ENCODE measurements at regions not wholly inside any gene's neighbourhood (a gene's known extent, or its start where the extent isn't known, plus 50 kb on each side); places are given as distances from the start of the nearest gene placed in this dataset.

DNA sequence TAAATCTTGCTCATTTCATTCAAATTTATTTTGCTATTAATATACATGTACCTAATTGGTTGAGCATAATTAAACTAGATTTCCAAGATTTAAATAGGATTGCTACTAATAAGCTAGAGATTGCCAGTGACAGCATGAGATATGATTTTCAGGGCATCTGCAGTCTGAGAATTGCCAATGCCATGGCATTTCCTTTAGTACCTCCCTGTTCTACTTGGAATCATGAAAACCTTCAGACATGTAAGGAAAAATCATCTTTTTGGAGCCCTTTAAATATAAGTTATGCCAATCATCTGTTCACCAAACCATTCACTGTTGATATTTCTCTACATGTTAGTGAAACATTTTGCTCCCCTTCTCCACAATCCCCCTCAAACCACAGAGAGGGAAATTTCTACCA lies 691.4 kb downstream of the DNAH5 start:
- TF ChIP-seq ESRRG (CRISPR knock-in tag; IDR thresholded peaks at IDR 0.05) (no peak), ZFP3 (CRISPR knock-in tag; IDR thresholded peaks at IDR 0.05) (no peak)
- TF ChIP-seq, protein P1, sequence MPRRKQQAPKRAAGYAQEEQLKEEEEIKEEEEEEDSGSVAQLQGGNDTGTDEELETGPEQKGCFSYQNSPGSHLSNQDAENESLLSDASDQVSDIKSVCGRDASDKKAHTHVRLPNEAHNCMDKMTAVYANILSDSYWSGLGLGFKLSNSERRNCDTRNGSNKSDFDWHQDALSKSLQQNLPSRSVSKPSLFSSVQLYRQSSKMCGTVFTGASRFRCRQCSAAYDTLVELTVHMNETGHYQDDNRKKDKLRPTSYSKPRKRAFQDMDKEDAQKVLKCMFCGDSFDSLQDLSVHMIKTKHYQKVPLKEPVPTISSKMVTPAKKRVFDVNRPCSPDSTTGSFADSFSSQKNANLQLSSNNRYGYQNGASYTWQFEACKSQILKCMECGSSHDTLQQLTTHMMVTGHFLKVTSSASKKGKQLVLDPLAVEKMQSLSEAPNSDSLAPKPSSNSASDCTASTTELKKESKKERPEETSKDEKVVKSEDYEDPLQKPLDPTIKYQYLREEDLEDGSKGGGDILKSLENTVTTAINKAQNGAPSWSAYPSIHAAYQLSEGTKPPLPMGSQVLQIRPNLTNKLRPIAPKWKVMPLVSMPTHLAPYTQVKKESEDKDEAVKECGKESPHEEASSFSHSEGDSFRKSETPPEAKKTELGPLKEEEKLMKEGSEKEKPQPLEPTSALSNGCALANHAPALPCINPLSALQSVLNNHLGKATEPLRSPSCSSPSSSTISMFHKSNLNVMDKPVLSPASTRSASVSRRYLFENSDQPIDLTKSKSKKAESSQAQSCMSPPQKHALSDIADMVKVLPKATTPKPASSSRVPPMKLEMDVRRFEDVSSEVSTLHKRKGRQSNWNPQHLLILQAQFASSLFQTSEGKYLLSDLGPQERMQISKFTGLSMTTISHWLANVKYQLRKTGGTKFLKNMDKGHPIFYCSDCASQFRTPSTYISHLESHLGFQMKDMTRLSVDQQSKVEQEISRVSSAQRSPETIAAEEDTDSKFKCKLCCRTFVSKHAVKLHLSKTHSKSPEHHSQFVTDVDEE (CRISPR knock-in tag; IDR thresholded peaks at IDR 0.05): no peak

All from SK-N-SH treated with all-trans-retinoic acid at 6 μM for 48 hours (cell line).